GM21737 (cell line): ENCODE measurements at regions not wholly inside any gene's neighbourhood (a gene's known extent, or its start where the extent isn't known, plus 50 kb on each side); places are given as distances from the start of the nearest gene placed in this dataset.
A peak's percentile ranks its signal among the peaks of the same experiment; 100 is the strongest.

Experiments used
- ATAC-seq: cut with Tn5 transposase; IDR thresholded peaks from one replicate; pipeline ENCODE4 v1.9.1; 2021; ENCODE audit warnings: mild to moderate bottlenecking, moderate library complexity; ENCODE audit not compliant: unreplicated experiment

- ATAC-seq: no peak
These were observed 358.7 kb downstream of the LPIN1 start for GRCh38 chr2:12105180-12105579.

GRCh38 chr2:12106440-12107080 is 360.1 kb downstream of the LPIN1 start:
- ATAC-seq: no peak

GRCh38 chr2:12107321-12107720 is 360.9 kb downstream of the LPIN1 start:
- no peak for ATAC-seq

DNA sequence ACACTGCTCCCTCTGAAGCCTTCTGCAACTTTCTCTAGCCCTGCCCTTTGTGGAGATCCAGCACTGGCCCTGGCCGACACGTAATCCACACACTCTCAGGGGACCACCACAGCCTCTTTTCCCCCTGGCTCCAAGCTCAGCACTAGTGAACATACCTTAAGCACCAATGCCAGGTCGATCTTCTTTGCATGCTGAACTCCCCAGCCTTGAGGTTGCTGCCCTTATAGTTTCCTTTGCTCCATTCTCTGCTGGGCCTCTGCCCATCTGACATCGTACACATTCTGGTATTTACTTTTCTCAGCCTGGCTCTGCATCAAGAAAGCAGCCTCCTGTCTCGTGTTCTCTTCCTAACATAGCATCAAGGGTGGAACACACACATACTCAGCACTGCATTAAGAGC is 361.5 kb downstream of the LPIN1 start:
- ATAC-seq: no peak

DNA sequence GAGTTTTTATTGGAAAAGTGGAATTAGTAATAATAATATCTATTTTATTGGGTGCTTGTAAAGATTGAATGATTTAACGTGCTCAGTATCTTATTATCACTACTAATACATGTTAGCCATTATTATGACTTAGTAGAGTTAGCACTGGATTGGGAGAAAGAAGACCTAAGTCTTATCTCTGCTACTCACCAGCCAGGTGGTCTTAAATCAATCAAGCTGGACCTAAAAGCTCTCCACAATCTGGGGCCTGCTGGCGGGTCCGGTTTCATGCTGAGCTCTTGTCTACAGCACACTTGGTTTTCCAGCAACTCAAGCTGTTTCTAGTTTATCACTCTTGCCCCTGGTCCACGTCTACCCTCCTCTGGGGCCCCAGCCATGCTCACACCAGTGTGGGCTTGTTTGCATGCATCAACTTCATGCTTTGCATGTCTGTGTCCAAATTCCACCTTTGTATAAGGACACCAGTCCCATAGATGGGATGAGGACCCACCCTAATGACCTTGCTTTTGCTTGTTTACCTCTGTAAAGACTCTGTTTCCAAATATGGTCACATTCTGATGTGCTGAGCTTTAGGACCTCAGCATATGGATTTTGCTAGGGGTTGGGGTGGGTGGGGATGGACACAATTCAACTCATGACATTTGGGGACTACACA is 363.1 kb downstream of the LPIN1 start:
- no peak for ATAC-seq

DNA sequence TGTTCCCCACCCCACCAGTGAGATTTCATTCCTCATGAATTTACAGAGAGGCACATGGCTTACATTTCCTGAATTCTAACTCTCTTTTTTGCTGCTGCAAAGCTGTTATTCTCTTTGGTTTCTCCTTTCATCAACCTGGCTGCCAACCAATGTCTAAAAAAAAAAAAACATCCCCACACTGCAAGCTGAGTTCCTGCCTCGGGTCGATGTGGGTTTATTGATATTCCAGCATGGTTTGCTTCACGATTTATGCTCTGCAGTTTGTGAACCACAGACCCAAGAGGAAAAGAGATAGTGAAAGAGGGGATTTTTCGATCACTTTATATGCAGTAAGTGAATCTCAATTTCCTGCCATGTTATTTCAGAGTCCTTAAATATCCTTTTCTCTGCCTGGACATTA is 363.6 kb downstream of the LPIN1 start:
- ATAC-seq: no peak

- no peak for ATAC-seq
These were observed 364.0 kb downstream of the LPIN1 start for GRCh38 chr2:12110481-12110880.

DNA sequence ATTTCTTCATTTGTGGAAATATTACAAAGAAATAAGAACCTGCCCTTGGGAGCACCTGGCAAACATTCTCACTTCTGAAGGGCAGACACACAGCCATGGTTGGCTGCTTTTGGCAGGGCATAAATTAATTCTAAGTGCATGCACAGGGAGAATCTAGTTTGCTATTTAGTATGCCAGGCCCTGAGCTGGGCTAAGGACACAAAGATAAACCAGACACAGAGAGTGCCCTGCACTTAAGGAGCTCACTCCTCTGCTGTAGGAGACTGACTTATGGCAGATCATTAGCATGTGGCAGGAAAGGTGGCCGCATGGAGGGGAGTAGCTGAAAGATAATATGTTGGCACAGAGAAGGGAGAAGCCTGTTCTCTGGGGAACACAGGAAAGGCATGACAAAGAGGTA is 367.0 kb downstream of the LPIN1 start:
- no peak for ATAC-seq

DNA sequence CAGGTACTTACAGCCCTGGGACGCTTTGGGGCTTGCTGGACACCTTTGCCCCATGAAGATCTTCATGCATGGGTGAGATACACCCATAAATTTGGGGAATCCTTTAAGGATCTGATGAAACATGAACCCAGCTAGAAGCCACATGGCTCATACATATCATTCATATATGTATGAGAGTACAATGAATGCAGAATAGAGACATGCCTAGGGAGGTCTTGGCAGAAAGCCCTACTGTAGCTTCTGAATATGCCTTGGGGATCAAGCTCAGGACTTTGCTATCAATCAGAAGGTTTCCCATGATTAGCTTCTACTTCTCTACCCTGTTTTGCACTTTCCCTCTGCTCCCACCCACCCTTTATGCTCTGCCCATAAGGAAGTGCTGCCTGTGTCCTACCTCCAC is 368.4 kb downstream of the LPIN1 start:
- no peak for ATAC-seq

GRCh38 chr2:12116228-12116750 is 369.9 kb downstream of the LPIN1 start:
- peak; percentile 66 for ATAC-seq

DNA sequence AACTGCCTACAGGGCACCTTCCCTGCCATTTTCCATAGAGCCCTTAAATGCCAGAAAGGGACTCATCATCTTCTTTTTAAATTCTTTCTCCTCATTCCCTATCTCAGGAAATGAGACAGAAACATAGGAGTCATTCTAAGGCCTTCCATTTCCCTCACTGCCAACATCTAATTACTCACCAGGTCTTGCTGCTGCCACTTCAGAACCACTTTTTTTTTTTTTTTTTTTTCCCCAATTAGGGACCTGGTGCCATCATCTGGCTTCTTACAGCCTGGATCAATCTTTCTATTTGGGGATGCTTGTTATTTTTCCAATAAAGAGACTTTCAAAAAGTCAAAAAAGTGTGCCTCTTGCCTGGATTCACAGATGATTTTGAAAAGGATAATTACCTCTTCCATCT is 373.4 kb downstream of the LPIN1 start:
- ATAC-seq: no peak

- ATAC-seq: no peak
These were observed 374.1 kb downstream of the LPIN1 start for GRCh38 chr2:12120281-12121150.

GRCh38 chr2:12124790-12125189 is 378.4 kb downstream of the LPIN1 start:
- ATAC-seq: no peak

DNA sequence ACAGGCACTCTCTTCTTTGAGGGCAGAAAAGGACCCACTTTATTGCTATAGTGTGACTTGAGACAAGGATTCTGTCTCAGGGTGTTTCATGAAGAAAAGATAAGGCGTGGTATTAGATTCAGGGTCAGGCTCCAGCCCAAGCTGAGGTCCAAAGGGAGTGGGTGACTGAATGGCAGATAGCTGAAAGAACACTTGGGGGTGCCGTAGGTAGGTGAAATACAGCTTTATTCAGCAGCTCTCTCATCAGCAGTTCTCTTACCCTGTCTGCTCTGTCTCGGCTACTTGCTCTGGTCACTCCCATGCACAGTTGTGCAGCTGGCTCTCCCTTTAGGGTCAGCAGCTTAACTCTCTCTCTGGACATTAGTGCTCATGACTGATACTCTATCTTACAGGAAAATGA is 379.9 kb downstream of the LPIN1 start:
- no peak for ATAC-seq

DNA sequence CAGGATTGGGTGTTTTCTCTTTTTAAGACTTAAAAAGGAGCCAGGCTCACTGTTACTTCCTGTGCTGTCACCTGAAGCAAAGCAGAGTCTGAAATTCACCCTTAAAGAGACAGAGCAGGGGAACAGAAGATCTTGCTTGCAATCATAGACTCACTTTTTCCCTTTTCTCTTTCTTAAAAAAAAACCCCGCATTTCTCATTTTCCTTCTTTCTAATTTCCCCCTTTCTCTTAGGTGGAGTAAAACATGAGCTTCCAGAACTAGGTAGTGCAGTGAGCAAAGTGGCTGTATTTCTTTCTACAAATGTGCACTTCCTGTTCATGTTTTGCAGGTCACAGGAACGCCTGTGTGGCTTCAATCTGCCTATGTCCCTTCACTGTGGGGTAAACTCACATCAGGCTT is 381.2 kb downstream of the LPIN1 start:
- no peak for ATAC-seq

GRCh38 chr2:12131975-12132374 is 385.5 kb downstream of the LPIN1 start:
- no peak for ATAC-seq

- ATAC-seq: no peak
These were observed 395.3 kb downstream of the LPIN1 start for GRCh38 chr2:12141618-12142258.

- ATAC-seq: no peak
These were observed 405.3 kb downstream of the LPIN1 start for GRCh38 chr2:12151716-12152115.

DNA sequence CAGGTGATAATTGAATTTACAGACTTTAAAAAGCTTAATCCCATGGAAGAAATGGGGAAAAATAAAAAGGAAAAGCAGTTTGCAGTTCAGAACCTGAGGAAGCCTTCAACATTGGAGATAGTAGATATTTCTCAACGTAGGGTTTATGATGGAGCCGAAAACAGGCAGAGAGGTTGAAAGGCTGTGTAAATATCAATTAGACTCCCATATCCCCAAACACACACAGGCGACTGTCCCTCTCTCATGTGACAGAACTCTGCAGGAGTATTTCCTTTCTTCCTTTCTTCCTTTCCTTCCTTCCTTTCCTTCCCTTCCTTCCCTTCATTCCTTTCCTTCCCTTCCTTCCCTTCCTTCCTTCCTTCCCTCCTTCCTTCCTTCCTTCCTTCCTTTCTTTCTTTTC is 406.5 kb downstream of the LPIN1 start:
- no peak for ATAC-seq

DNA sequence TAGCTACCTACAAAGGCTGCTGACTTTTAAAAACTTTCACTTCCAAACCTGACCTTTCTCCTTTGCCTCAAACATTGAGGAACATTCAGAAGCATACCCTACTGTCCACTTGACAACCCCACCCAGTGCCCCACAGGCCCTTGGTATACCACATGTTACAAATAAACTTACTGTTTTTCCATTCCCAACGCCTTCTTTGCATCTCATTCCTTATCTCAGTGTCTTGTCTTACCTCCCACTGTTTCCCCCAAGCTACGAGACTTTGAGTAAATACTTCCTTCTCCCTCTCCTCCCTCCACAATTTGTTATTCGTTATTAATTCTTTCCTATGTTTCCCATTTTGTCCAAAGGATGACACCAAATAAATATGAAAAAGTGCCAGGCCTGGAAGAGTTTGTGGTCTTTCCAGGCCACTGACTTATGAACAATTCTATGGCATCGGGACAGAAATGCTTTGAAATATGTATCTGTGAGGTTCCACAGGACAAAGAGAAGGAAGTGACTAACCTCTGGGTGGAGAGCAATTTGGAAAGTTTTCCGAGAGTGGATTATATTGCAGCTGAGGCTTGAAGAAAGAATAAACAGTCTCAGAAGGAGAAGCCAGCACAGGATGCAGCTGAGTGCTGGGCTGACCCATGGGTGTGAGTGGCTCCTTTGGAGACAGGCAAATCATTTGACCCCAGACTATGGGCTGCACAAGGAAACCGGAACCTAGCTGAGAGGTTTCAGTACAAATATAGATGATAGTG is 409.0 kb downstream of the LPIN1 start:
- no peak for ATAC-seq

DNA sequence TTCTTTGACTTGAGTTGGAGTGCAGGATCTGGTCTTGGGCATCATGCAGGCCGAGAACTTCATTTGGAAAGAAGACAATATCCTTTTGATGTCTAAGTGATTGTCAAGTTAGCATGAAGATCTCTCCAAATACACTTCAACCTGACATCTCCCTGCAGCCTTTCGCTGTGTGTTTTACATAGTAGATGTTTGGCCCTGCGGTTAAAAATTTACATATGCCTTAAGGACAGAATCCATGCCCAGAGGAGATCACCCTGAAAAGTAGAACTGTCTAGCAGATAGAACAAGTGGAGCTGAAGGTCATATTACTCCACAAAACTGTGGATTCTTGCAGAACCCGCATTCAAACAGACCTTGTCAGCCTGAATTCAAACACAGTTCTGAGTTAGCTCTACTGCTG is 409.9 kb downstream of the LPIN1 start:
- ATAC-seq: no peak
